Stimulated activated CD8-positive, alpha-beta memory T cell treated with anti-CD3 and anti-CD28 coated beads, Interleukin-4, amount 100 ng/mL, for 4 hours (primary cell): ENCODE measurements at regions not wholly inside any gene's neighbourhood (a gene's known extent, or its start where the extent isn't known, plus 50 kb on each side); places are given as distances from the start of the nearest gene placed in this dataset.
A peak's percentile ranks its signal among the peaks of the same experiment; 100 is the strongest.
"Not testable (repeated sequence)": the region's sequence is repeated elsewhere in the genome, so short reads cannot be mapped to it uniquely, and the experiment has no call there.

Experiments
- DNase-seq, 2 donors: peaks; one replicate each; pipeline ENCODE4 v3.0.0-alpha.2; 2020; ENCODE audit warnings: low read depth in 2 of 2, low spot score in 1 of 2

DNA sequence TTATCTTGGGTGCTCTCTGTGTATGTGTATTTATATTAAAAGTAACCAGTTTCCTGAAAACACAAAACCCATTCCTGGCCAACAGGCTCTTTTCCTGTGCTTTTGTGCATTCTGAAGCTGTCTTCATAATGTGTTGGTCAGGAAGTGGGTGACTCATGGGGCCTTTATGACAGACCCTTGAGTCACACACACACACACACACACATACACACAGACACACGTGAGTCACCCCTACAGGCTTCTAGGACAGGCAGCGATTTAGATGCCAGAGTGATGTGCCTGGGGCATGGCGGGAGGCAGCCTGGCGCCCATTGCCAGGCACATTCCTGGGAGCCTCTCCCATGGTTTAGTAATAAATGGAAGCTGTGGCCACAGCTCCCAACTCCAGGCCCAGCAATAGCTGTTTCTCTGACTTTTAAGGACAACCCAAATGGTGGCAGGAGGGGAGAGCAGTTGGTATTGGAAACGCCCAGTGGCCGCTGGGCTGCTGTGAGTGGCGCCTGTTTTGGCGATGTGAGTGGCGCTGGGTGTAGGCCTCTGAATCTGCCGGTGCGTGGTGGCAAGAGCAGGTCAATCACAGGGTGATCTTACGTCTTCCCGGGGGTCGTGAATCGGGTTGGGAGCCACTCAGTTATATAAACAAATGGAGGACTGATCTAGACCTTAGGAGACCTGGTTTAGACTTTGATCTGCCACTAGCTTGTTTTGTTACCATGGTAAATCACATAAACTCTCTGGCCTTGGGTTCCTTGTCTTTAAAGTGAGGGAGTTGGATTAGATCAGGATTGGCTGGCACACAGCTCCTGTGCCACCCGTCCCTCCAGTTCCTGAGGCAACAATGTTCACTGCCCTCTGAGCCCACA, 150.7 kb upstream of the DLX2 start:
- DNase-seq: peak; percentile 13 to 70

DNA sequence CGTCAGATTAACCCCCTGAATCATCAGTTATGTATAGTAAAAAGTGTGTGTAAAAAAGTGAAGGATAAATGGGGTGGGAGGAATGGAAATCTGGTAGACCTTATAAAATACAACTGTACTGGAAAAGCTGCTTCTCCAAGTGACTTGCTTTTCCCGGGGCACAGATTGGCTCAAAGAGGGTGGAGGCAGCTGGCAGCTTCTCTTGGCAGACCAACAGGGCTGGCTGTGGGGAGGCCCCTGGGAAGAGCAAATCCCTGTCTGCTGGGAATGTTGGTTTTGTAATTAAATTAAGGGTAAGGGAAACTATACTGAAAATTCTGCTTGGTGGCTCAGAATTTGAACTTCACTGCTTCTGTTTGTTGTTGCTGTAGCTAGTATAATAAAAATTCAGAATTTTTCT, 154.2 kb upstream of the DLX2 start:
- no peak for DNase-seq

DNA sequence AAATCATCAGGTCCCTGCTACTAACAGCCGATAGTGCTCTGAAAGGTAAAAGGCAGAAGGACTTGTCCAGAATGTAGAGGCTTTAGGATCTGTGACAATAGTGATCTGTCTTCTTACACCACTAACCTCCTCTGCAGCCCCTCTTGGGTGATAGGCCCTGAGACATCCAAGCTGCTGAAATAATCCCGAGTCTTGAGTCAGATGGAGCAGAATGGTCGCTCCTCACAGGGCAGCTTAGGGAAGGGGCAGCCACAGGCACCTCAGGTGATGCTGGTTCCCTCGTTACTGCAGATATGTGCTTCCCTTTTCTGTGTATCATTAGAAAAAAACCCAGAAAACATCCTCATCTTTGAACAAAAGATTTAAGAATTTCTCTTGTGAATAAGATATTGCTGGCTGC, 157.1 kb upstream of the DLX2 start:
- DNase-seq: no peak

DNA sequence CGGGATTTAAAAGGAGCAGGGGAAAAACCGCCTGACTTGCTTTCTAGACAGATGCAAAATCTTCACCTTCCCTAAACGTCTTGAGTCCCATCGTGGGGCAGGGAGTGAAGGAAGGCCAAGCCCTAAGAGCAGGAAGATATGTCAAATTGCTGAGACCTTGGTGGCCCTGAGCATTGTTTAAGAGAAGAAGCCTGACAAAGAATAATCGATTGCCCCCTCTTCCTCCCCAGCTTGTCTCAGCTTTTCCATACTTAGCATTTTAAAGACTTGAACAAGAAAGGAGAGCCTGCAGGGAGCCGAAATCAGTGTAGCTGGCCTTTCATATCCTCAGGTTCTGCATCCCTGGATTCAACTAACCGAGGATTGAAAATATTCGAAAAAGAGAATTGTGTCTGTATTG, 157.6 kb upstream of the DLX2 start:
- DNase-seq: no peak

DNA sequence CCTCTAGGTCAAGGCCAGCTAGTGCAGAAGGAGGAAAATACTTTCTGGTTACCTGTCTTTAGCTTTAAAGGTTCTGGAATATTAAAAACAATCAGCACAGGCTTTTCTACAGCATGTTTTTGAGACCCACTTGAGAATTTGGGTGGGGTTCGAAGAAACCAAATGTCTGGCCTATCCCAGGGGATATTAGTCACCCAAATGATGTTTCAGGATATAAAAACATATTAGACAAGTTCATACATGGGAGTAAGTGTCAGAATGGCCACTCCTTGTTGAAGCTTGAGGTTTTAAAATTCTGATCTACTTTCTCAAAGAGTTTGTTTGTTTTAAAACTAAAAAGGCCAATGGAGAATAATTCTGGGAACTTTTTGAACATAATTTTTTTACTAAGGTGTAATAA, 158.6 kb upstream of the DLX2 start:
- DNase-seq: no peak

DNA sequence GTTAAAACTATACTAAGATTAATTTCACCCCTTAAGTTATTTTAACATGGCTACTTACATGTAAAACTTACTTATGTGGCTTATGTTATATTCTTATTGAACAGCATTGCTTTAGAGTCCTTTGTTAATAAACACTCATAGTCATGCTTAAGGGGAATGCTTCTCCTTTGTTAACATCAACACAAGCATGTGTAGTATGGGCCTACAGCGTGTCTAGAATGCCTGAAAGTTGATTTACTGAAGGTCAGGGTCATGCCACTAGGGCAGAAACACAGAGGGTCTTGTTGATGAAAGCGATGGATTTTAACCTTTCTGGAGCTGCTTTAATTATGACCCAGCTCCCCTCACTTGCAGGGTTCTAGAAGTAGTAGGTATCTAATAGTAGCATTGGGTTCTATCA, 159.8 kb upstream of the DLX2 start:
- DNase-seq: no peak

DNA sequence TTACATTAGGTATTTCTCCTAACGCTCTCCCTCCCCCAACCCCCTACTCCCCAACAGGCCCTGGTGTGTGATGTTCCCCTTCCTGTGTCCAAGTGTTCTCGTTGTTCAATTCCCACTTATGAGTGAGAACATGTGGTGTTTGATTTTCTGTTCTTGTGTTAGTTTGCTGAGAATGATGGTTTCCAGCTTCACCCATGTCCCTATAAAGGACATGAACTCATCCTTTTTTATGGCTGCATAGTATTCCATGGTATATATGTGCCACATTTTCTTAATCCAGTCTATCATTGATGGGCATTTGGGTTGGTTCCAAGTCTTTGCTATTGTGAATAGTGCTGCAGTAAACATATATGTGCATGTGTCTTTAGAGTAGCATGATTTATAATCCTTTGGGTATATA, 162.1 kb upstream of the DLX2 start:
- DNase-seq: not testable (repeated sequence)

DNA sequence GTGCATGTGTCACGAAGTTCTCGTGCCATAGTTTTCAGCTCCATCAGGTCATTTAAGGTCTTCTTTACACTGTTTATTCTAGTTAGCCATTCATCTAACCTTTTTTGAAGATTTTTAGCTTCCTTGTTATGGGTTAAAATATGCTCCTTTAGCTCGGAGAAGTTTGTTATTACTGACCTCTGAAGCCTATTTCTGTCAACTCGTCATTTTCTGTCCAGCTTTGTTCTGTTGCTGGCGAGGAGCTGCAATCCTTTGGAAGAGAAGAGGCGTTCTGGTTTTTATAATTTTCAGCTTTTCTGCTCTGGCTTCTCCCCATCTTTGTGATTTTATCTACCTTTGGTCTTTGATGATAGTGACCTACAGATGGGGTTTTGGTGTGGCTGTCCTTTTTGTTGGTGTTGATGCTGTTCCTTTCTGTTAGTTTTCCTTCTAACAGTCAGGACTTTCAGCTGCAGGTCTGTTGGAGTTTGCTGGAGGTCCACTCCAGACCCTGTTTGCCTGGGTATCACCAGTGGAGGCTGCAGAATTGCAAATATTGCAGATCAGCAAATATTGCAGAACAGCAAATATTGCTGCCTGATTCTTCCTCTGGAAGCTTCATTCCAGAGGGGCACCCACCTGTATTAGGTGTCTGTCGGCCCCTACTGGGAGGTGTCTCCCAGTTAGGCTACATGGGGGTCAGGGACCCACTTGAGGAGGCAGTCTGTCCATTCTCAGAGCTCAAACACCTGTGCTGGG, 157.7 kb upstream of the ITGA6 start:
- DNase-seq: not testable (repeated sequence)

DNA sequence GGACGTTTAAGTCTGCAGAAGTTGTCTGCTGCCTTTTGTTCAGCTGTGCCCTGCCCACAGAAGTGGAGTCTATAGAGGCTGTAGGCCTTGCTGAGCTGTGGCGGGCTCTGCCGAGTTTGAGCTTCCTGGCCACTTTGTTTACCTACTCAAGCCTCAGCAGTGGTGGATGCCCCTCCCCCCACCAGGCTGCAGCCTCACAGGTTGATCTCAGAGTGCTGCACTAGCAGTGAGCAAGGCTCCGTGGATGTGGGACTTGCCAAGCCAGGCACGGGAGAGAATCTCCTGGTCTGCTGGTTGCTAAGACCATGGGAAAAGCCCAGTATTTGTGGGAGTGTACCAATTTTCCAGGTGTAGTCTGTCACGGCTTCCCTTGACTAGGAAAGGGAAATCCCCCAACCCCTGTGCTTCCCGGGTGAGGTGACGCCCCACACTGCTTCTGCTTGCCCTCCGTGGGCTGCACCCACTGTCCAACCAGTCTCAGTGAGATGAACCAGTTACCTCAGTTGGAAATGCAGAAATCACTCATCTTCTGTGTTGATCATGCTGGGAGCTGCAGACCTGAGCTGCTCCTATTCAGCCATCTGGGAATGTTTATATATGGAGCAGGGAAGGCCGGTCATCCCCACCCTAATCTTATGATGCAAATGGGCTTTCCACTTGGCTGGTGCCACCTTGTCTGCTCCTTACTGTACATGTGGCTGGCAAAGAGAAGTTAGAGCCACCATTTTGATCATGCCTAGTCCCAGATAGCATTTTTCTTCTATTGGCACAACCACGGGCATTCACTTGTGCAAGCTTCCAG, 156.9 kb upstream of the ITGA6 start:
- DNase-seq: no peak

DNA sequence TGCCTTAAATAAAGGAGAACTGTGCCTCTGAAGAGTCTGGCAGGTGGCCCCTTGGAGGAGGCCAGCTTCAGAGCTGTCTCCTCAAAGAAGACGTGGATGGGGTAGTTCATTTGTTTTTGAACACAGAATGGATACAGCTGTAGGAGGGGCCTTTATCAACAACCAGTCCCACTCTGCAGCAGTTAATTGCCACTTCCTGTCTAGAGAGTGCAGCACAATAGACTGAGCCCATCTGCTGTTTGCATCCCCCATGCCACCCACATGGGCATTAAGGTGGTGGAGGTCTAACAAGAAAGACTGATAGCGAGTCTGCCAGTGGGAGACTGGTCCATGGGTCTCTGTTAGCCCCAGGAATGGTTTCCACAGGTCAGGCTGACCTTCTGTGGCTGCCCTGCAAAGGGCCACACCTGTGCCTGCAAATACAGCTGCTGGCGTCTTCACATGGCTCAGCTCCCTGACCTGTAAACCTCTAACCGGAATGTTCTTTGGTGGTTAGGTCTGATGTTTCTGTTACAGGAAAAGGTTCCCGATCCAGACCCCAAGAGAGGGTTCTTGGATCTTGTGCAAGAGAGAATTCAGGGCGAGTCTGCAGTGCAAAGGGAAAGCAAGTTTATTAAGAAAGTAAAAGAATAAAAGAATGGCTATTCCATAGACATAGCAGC, 153.3 kb upstream of the ITGA6 start:
- DNase-seq: no peak

DNA sequence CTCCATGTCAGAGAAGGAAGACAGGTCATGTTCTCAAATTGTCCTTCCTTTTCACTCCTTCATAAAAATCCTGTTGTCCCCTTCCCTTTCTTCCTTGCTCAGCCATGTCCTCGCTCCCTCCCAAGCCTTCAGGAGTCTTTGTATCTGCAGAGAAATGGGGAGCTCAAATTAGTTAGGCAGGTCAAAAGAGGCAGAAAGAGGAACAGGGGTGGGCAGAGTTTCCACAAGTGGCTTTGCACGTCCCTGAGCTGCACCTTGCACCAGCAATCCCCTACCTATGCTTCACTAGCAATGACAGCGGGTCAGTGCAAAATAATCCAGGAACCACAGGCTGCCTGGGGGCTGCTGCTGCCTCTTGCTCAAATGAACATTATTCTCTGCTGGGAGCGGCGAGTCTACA, 152.1 kb upstream of the ITGA6 start:
- DNase-seq: no peak

DNA sequence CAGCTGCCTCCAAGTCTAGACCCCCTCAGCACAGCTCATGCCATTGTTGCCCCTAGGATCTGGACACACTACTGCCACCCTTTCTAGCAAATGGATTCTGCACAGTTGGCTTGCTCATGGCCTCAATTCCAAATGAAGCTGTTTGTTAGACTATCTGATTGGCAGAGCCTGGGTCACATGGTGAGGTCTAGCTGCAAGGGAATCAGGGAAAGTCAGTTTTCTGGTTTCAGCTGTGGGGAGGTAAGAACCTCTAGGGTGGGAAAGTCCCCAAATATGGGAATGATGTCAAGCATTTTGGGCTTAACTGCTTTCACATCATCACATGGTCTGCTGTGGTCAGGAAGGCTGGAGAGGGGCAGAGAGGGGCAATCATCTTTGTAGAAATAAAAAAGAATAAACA, 150.4 kb upstream of the ITGA6 start:
- DNase-seq: no peak

DNA sequence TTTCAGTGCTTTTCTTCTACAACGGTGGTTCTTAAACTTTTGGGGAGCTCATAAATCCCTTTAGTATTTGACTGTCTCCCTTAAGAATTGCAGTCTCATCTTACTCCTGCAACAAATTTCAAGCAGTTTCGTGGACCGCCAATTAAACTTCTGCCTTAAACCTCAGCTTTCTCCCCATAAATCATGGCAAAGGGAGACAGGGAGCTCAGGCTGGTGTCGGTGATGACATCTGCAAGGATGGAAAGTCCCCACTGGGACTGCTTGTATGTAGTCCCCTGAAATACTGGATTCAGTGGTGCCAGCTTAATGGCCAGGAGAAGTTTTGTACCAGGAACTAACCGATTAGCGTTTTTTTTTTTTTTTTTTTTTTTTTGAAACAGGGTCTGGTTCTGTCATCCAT, 148.7 kb upstream of the ITGA6 start:
- DNase-seq: no peak

DNA sequence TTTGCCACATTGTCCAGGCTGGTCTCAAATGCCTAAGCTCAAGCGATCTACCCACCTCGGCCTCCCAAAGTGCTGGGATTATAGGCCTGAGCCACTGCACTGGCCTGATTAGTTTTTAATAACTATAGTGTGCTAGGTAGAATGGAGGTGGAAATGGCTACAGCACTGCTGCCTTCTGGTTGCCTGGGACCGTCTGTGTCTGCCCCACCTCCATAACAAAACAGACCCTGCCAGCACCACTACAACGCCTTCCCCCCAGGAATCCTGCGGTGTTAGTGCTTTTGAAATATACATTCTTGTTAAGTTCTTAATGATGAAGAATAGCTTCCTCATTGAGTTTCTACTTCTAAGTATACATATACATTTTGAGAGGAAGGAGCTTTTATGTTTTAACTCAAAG, 148.2 kb upstream of the ITGA6 start:
- no peak for DNase-seq

DNA sequence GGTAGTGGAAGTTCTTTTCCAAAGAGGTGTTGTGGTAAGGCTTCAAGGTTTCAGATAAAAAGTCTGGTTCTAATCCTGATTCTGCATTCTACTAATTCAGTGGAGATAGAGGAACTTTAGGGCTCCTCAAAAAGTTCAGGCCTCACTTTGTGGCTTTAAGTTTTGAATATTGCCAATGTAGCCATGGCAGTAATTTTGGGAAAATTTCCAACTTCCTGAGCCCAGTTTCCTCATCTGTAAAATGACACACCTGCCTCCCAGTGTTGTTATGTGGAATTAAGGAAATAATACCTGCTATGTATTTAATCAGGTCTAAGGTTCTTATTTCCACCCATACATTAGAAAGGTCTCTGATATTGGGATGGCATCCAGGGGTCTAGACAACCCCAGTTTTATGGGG, 147.6 kb upstream of the ITGA6 start:
- no peak for DNase-seq

DNA sequence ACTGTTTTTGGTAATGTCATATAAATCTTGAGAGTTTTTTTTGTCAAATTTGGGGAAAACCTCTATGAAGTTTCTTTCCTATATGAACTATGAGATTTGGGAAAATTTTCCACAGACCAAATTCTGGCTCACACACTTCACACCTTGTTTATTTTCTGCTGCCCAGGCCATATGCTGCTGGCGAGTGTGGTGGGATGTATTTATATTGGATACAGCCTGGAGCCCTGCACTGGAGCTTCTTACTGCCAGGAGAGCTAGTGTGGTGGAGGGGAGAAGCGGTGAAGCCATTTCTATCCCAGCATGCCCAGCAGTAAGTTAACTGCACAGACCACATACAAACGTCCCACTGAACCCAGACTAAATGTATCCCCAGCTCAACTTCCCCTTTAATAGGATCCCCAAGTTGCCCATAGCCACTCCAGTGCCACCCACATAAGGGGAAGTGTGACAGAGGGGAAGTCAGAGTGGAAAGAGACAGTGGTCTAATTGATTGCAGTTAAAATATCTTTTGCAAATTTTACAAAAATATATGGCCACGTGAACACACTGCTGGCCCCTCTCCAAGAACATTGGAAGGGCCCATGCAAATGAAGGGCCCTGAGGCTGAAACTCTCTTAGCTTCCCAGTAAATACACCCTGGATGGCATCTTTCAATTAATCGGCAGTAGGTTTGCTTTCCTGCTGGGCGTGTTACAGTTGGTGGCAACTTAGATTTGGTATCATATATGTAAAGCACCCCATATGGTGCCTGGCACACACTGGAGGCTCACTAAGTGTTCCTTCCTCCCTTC, 146.6 kb upstream of the ITGA6 start:
- no peak for DNase-seq

DNA sequence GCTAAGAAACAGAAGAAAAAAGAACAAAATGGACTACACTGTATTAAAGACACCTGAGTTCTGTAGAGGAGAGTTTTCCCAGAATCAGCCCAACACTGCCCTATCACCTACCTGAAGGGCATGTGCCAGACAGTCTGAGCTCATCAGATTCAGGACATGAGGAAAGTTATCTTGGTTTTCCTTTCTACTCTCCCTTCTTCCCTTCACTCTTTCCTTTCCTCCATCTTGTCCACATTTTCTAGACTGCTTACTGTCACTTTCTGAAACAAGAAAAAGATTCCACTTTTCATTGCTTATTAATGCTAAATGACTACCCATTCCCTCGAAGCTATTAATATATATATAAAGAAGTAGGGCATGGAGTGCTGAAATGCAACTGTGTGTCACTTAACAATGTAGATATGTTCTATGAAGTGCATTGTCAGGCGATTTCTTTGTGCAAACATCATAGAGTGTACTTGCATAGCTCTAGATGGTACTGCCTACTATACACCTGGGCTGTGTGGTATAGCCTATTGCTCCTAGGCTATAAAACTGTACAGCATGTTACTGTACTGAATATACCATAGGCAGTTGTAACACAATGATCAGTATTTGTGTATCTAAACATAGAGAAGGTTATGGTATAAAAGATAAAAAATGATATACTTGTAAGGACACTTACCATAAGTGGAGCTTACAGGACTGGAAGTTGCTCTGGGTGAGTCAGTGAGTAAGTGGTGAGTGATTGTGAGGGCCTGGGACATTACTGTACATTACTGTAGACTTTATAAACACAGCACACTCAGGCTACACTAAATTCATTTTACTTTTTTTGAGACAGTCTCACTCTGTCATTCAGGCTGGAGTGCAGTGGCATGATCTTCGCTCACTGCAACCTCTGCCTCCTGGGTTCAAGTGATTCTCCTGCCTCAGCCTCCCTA, 145.5 kb upstream of the ITGA6 start:
- DNase-seq: no peak

DNA sequence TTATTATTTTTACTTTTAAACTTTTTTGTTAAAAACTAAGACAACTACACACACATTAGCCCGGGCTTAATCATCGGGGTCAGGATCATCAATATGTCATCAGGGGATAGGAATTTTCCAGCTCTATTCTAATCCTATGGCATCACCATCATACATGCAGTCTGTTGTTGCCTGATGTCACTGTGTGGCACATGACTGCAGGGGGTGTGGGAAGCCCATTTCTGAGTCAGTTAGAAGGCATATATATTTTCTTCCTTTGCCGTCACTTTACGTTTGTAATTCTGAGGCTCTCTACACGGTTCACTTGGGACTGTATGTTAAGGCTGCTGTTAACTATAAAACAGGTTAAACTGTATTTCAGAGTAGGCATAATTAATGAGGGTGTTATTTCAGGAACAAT, 144.4 kb upstream of the ITGA6 start:
- no peak for DNase-seq

DNA sequence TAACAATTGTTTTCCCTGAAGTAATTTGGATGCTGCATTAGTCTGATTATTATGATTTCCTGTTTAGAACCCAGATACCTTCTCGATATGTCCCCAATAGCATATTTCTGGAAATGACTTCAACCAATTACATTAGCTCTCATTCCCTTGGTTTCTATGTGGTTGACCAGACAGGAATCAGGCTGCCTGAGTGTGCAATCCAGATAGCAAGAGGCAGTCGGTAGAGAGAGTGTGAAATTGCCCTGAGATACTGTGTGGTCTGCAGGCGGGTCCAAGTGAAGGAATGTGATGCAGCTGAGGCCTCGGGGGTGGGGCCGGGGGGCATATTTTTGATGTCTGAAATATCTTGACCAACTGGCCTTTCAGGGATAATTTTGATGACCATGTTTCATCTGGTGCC, 143.9 kb upstream of the ITGA6 start:
- DNase-seq: no peak
